GM23338 (cell line): ENCODE measurements at regions not wholly inside any gene's neighbourhood (a gene's known extent, or its start where the extent isn't known, plus 50 kb on each side); places are given as distances from the start of the nearest gene placed in this dataset.

Source experiments
- ATAC-seq: fragments of 200-7000 bp; cut with Tn5 transposase; 3 replicates; pipeline ENCODE4 v1.9.1; 2020
- DNase-seq: peaks from one replicate; pipeline ENCODE4 v3.0.0-alpha.2; 2015; ENCODE audit warnings: low spot score
- H2AFZ ChIP-seq: fragments of 200-600 bp; sonication (generic); 2 replicates; pipeline ENCODE4 v1.8.0; 2016; ENCODE audit warnings: antibody characterized with exemption, mild to moderate bottlenecking, moderate library complexity
- H3F3A ChIP-seq: fragments of 200-600 bp; sonication (generic); replicated peaks from 2 replicates; pipeline ENCODE4 v1.8.0; 2017; ENCODE audit warnings: antibody characterized with exemption, mixed run types, low read depth
- H3K27ac ChIP-seq: fragments of 200-600 bp; sonication (generic); 2 replicates; pipeline ENCODE4 v1.6.1; 2016; ENCODE audit warnings: low read depth
- H3K27me3 ChIP-seq: fragments of 200-600 bp; sonication (generic); 2 replicates; pipeline ENCODE4 v1.8.0; 2016; ENCODE audit warnings: mild to moderate bottlenecking, mixed run types, moderate library complexity; ENCODE audit not compliant: insufficient read depth
- H3K36me3 ChIP-seq: fragments of 200-600 bp; sonication (generic); 2 replicates; pipeline ENCODE4 v1.8.0; 2016; ENCODE audit warnings: mild to moderate bottlenecking; ENCODE audit not compliant: insufficient read depth
- H3K4me1 ChIP-seq: fragments of 200-600 bp; sonication (generic); 2 replicates; pipeline ENCODE4 v1.8.0; 2016; ENCODE audit warnings: mild to moderate bottlenecking, moderate library complexity; ENCODE audit not compliant: insufficient read depth
- H3K4me2 ChIP-seq: fragments of 200-600 bp; sonication (generic); 2 replicates; pipeline ENCODE4 v1.7.1; 2017; ENCODE audit warnings: mixed run types
- H3K4me3 ChIP-seq: fragments of 200-600 bp; sonication (generic); 2 replicates; pipeline ENCODE4 v1.6.1; 2016; ENCODE audit warnings: mixed run types
- H3K79me2 ChIP-seq: fragments of 200-600 bp; sonication (generic); replicated peaks from 2 replicates; pipeline ENCODE4 v1.8.0; 2017; ENCODE audit warnings: mild to moderate bottlenecking; ENCODE audit not compliant: insufficient read depth
- H3K9me2 ChIP-seq: fragments of 200-600 bp; sonication (generic); 2 replicates; pipeline ENCODE4 v1.8.0; 2017; ENCODE audit not compliant: insufficient read depth
- H4K20me1 ChIP-seq: fragments of 200-600 bp; sonication (generic); replicated peaks from 2 replicates; pipeline ENCODE4 v1.8.0; 2017; ENCODE audit warnings: mild to moderate bottlenecking; ENCODE audit not compliant: insufficient read depth
- H3K27ac Mint-ChIP-seq: 2 replicates; pipeline ENCODE4 v1.8.0; 2020; ENCODE audit warnings: inconsistent platforms, mild to moderate bottlenecking, moderate library complexity, mixed read lengths
- H3K27me3 Mint-ChIP-seq: 3 replicates; pipeline ENCODE4 v1.8.0; 2022; ENCODE audit warnings: low read depth, mild to moderate bottlenecking, moderate library complexity, mixed read lengths, inconsistent platforms; ENCODE audit not compliant: insufficient read depth, poor library complexity
- H3K36me3 Mint-ChIP-seq: 3 replicates; pipeline ENCODE4 v1.8.0; 2021; ENCODE audit warnings: low read depth, mild to moderate bottlenecking, inconsistent platforms, moderate library complexity, mixed read lengths
- H3K4me1 Mint-ChIP-seq: 3 replicates; pipeline ENCODE4 v1.8.0; 2020; ENCODE audit warnings: mild to moderate bottlenecking, inconsistent platforms, mixed read lengths
- H3K4me3 Mint-ChIP-seq: 3 replicates; pipeline ENCODE4 v1.8.0; 2021; ENCODE audit warnings: moderate library complexity, mild to moderate bottlenecking, inconsistent platforms, mixed read lengths
- H3K9me3 Mint-ChIP-seq: 3 replicates; pipeline ENCODE4 v1.8.0; 2020; ENCODE audit warnings: moderate library complexity, mild to moderate bottlenecking, inconsistent platforms, mixed read lengths
- EZH2 ChIP-seq: fragments of 200-600 bp; sonication (generic); IDR thresholded peaks from one replicate; pipeline ENCODE4 v1.8.0; 2017; ENCODE audit warnings: antibody characterized with exemption, mild to moderate bottlenecking, low read depth; ENCODE audit not compliant: unreplicated experiment
- EZH2phosphoT487 ChIP-seq: fragments of 200-600 bp; sonication (generic); IDR thresholded peaks from one replicate; pipeline ENCODE4 v1.8.1; 2018; ENCODE audit warnings: antibody characterized with exemption; ENCODE audit not compliant: unreplicated experiment
- POLR2AphosphoS5 ChIP-seq: IDR thresholded peaks from 2 replicates; pipeline ENCODE4 v1.6.1; 2016; ENCODE audit warnings: antibody characterized with exemption, low read depth
- ZNF114 ChIP-seq: fragments of 250-450 bp; sonication (Bioruptor Pico); IDR thresholded peaks from 2 replicates; pipeline ENCODE4 v1.5.0; 2020; ENCODE audit warnings: mild to moderate bottlenecking, moderate library complexity
- TF ChIP-seq, protein P1 (sequence below): fragments of 250-450 bp; sonication (Bioruptor Pico); IDR thresholded peaks from 2 replicates; pipeline ENCODE4 v1.5.0; 2020; ENCODE audit warnings: mild to moderate bottlenecking, moderate library complexity
- TF ChIP-seq, protein P2 (sequence below): IDR thresholded peaks from 2 replicates; pipeline ENCODE4 v1.6.1; 2016; ENCODE audit warnings: antibody characterized with exemption

DNA sequence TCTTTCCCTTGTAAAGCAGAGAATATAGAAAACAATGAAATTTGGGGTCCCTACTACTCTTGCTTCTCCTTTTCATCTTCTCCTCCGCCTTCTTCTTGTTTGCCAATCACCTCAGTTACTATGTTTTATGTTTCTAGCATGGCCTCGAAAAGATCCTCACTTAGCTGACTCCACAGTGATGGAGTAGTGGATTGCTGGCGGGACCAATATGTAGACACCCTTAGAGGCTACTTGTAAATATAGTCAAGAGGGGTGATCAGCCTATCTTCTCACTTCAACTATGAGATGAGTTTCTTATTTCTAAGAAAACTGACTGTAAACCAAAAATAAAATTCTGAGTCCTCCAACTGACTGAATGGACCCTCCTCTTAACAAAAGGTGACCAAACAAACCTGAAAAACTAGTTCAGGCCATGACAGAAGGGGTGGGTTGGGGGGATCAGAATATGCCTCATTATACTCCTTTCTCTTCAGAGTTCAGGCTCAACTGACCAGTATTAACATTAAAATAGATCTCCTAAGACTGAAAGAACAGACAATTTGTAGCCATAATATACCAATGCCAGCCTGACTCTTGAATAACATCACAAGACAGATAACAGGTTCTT lies 829.0 kb downstream of the TLE4 start:
- H2AFZ ChIP-seq = no peak overlapping the region
- H3K27me3 ChIP-seq = no peaks in the 10 kb centered on the region
- H3K4me2 ChIP-seq = peak overlapping the region; percentile 58
- Mint-ChIP-seq H3K9me3 (peaks cover 15% of the 10 kb centered on the region), H3K36me3 (peaks cover 27% of the 10 kb centered on the region), H3K4me1 (peaks cover 31% of the 10 kb centered on the region), H3K27me3 (peaks cover 2% of the 10 kb centered on the region), H3K27ac (peak overlapping the region; percentile 88), H3K4me3 (no peak overlapping the region)
- no peak for TF ChIP-seq EZH2
- no peak for TF ChIP-seq ZNF114
- TF ChIP-seq, protein P1, sequence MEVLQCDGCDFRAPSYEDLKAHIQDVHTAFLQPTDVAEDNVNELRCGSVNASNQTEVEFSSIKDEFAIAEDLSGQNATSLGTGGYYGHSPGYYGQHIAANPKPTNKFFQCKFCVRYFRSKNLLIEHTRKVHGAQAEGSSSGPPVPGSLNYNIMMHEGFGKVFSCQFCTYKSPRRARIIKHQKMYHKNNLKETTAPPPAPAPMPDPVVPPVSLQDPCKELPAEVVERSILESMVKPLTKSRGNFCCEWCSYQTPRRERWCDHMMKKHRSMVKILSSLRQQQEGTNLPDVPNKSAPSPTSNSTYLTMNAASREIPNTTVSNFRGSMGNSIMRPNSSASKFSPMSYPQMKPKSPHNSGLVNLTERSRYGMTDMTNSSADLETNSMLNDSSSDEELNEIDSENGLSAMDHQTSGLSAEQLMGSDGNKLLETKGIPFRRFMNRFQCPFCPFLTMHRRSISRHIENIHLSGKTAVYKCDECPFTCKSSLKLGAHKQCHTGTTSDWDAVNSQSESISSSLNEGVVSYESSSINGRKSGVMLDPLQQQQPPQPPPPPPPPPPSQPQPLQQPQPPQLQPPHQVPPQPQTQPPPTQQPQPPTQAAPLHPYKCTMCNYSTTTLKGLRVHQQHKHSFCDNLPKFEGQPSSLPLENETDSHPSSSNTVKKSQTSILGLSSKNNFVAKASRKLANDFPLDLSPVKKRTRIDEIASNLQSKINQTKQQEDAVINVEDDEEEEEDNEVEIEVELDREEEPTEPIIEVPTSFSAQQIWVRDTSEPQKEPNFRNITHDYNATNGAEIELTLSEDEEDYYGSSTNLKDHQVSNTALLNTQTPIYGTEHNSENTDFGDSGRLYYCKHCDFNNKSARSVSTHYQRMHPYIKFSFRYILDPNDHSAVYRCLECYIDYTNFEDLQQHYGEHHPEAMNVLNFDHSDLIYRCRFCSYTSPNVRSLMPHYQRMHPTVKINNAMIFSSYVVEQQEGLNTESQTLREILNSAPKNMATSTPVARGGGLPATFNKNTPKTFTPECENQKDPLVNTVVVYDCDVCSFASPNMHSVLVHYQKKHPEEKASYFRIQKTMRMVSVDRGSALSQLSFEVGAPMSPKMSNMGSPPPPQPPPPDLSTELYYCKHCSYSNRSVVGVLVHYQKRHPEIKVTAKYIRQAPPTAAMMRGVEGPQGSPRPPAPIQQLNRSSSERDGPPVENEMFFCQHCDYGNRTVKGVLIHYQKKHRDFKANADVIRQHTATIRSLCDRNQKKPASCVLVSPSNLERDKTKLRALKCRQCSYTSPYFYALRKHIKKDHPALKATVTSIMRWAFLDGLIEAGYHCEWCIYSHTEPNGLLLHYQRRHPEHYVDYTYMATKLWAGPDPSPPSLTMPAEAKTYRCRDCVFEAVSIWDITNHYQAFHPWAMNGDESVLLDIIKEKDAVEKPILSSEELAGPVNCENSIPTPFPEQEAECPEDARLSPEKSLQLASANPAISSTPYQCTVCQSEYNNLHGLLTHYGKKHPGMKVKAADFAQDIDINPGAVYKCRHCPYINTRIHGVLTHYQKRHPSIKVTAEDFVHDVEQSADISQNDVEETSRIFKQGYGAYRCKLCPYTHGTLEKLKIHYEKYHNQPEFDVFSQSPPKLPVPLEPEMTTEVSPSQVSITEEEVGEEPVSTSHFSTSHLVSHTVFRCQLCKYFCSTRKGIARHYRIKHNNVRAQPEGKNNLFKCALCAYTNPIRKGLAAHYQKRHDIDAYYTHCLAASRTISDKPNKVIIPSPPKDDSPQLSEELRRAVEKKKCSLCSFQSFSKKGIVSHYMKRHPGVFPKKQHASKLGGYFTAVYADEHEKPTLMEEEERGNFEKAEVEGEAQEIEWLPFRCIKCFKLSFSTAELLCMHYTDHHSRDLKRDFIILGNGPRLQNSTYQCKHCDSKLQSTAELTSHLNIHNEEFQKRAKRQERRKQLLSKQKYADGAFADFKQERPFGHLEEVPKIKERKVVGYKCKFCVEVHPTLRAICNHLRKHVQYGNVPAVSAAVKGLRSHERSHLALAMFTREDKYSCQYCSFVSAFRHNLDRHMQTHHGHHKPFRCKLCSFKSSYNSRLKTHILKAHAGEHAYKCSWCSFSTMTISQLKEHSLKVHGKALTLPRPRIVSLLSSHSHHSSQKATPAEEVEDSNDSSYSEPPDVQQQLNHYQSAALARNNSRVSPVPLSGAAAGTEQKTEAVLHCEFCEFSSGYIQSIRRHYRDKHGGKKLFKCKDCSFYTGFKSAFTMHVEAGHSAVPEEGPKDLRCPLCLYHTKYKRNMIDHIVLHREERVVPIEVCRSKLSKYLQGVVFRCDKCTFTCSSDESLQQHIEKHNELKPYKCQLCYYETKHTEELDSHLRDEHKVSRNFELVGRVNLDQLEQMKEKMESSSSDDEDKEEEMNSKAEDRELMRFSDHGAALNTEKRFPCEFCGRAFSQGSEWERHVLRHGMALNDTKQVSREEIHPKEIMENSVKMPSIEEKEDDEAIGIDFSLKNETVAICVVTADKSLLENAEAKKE (CRISPR knock-in tag) = no peak
- TF ChIP-seq EZH2phosphoT487 = no peak
- TF ChIP-seq POLR2AphosphoS5 = no peak
- TF ChIP-seq, protein P2, sequence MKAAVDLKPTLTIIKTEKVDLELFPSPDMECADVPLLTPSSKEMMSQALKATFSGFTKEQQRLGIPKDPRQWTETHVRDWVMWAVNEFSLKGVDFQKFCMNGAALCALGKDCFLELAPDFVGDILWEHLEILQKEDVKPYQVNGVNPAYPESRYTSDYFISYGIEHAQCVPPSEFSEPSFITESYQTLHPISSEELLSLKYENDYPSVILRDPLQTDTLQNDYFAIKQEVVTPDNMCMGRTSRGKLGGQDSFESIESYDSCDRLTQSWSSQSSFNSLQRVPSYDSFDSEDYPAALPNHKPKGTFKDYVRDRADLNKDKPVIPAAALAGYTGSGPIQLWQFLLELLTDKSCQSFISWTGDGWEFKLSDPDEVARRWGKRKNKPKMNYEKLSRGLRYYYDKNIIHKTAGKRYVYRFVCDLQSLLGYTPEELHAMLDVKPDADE = no peak
- H3K27ac ChIP-seq = peak overlapping the region; percentile 82
- ATAC-seq (peak; percentile 88), DNase-seq (peak; percentile 70)
- H3K4me1 ChIP-seq = peaks cover 35% of the 10 kb centered on the region
- H4K20me1 ChIP-seq = no peaks in the 10 kb centered on the region
- 0 out of 2 replicates have a peak, but pooled peaks cover 3% of the 10 kb centered on the region for H3K9me2 ChIP-seq
- H3K79me2 ChIP-seq = no peaks in the 10 kb centered on the region
- H3F3A ChIP-seq = no peaks in the 10 kb centered on the region
- no peaks in the 10 kb centered on the region for H3K36me3 ChIP-seq
- peak overlapping the region; percentile 20 for H3K4me3 ChIP-seq
